ENCODE measurements at regions not wholly inside any gene's neighbourhood (a gene's known extent, or its start where the extent isn't known, plus 50 kb on each side); places are given as distances from the start of the nearest gene placed in this dataset.

GRCh38 chr5:61823781-61824180 is 482.2 kb upstream of the KIF2A start:
- DNase-seq (ENCODE audit: low read depth in 2 of 2) = no peak

DNA sequence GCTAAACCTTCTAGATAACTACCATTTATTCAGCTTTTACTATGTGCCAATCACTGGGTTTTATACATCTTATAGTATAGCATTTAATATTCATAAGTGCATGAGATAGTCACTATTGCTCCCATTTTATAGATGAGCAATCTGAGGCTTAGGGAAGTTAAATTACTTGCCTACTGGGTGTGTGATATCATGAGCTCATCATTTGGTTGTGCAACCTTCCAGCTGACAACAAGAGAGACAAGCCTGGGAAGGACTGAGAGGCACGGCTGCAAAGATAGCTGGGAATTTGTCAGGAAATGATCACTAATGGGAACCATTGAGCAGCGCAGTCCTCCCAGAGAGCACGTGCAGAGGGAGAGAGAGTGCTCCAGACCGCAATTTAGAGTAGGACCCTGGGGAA is 481.6 kb upstream of the KIF2A start:
- DNase-seq (ENCODE audit: low read depth in 2 of 2) = no peak

- no peak for DNase-seq (ENCODE audit: low read depth in 2 of 2)
Measured at GRCh38 chr5:61827445-61827975, 478.5 kb upstream of the KIF2A start.

GRCh38 chr5:61828856-61829255 is 477.1 kb upstream of the KIF2A start:
- DNase-seq (ENCODE audit: low read depth in 2 of 2) = no peak

GRCh38 chr5:61831736-61832135 is 474.3 kb upstream of the KIF2A start:
- DNase-seq (ENCODE audit: low read depth in 2 of 2) = no peak

GRCh38 chr5:61837788-61838187 is 468.2 kb upstream of the KIF2A start:
- DNase-seq (ENCODE audit: low read depth in 2 of 2) = no peak

- no peak for DNase-seq (ENCODE audit: low read depth in 2 of 2)
Measured at GRCh38 chr5:61840361-61840760, 465.6 kb upstream of the KIF2A start.

GRCh38 chr5:61842840-61843239 is 463.2 kb upstream of the KIF2A start:
- DNase-seq (ENCODE audit: low read depth in 2 of 2) = no peak

DNA sequence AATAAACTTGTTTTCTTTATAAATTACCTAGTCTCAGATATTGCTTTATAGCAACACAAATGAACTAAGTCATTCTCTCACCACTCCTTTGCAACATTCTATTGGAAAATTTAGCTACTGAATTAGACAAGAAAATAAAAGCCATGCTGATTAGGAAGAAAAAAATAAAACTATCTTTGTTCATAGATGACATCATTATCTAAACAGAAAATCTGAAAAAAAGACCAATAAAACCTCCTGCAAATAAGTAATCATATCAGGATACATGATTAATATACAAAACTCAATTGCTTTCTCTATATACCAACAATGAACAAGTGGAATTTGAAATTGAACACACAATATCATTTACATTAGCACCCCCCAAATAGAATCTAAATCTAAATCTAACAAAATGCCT is 455.3 kb upstream of the KIF2A start:
- no peak for DNase-seq (ENCODE audit: low read depth in 2 of 2)

DNA sequence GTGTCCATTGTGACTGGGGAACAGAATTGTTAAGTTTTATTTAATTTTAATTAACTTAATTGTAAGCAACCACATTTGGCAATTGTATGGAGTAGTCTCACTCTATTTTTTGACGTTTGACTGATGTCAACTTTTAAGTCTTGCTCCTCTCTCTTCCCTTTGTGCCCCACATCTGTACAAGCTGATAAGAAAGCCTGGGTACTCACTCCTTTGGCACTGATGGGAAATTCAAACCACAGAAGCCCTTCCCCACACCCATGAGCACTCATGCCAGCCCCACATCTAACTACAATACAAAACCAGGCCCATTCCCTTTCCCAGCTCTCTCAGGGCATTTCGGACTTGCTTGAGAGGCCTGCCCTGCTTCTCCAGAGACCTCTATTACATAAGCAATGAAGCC is 451.5 kb upstream of the KIF2A start:
- no peak for DNase-seq (ENCODE audit: low read depth in 2 of 2)

GRCh38 chr5:61860978-61861377 is 445.0 kb upstream of the KIF2A start:
- DNase-seq (ENCODE audit: low read depth in 2 of 2) = no peak

GRCh38 chr5:61866930-61867329 is 439.1 kb upstream of the KIF2A start:
- peak in 1 of 2 donors; percentile 23 for DNase-seq (ENCODE audit: low read depth in 2 of 2)

- DNase-seq (ENCODE audit: low read depth in 2 of 2) = no peak
Measured at GRCh38 chr5:61869333-61869732, 436.7 kb upstream of the KIF2A start.

GRCh38 chr5:61878471-61878870 is 427.5 kb upstream of the KIF2A start:
- DNase-seq (ENCODE audit: low read depth in 2 of 2) = no peak

GRCh38 chr5:61881821-61882487 is 424.1 kb upstream of the KIF2A start:
- DNase-seq (ENCODE audit: low read depth in 2 of 2) = peak; percentile 11 to 22

DNA sequence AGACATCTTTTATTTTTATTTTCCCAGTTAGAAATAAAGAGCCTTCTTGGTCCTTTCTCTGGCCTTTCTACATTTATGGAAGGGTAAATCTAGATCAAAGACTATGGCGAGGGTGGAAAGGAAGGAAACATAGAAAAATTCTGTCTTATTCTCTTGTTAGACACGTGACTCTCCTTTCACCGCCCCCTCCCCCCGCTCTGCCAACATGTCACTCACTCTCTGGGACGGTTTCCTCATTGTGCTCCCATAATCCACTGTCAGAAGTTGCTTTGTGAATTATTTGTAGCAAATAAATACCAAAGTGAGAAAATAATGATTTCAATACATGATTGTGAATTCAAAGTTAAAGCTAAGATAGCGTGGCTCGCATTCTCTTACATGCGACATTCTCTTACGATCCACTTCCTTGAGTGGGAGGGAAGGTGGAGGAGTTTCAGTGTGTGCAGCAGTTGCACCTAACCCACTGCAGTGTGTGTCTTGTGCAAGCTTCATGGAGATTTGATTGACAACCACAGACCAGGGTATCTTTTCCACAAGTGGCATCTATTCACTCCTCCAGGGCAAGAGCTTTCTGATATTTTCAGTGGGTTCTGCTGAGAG is 423.0 kb upstream of the KIF2A start:
- DNase-seq (ENCODE audit: low read depth in 2 of 2) = no peak

DNA sequence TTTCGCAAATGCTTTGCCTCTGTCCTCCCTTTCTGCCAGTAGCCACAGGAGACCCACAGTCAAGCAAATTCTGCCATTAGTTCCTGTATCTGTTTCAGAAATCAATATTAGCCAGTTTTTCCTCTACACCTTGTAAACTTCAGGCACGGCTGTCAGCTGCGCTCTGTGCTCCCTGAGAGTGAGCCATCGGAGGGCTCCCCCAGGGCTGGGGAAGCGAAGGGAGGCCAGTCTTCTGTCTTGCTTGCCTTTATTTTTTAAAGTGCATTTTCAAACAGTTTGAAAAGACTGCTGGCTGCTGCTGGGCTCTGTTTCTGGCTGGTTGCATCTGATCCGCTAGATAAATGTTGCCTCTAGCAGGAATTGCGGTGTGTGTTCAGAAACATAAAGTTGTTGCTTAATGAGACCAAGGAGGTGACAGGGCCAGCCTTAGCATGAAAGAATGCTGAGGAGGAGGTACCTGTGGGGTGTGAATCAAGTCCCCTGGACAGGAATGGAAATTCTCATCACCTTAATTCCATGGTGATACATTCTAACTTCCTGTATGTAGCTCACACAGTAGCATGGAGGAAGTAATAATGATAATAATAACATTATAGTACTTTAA is 421.7 kb upstream of the KIF2A start:
- no peak for DNase-seq (ENCODE audit: low read depth in 2 of 2)

- DNase-seq (ENCODE audit: low read depth in 2 of 2) = no peak
Measured at GRCh38 chr5:61886214-61886613, 419.8 kb upstream of the KIF2A start.

- DNase-seq (ENCODE audit: low read depth in 2 of 2) = no peak
Measured at GRCh38 chr5:61887271-61887670, 418.7 kb upstream of the KIF2A start.

DNA sequence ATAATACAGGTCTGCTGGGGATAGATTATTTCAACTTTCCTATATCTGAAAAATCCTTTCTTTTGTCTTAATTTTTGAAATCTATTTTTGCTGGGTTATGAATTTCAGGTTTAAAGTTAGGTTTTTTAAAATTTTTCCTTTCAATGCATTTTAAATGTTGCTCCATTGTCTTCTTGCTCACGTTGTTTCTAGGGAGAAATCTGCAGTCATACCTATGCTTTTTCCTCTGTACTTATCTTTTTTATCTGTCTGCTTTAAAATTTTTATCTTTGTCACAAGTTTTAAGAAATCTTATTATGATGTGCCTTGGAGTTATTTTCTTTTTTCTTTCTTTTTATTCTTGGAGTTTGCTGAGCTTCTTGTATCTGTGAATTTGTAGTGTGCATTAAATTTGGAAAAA is 412.0 kb upstream of the KIF2A start:
- no peak for DNase-seq (ENCODE audit: low read depth in 2 of 2)

GRCh38 chr5:61896811-61897210 is 409.2 kb upstream of the KIF2A start:
- DNase-seq (ENCODE audit: low read depth in 2 of 2) = no peak

DNA sequence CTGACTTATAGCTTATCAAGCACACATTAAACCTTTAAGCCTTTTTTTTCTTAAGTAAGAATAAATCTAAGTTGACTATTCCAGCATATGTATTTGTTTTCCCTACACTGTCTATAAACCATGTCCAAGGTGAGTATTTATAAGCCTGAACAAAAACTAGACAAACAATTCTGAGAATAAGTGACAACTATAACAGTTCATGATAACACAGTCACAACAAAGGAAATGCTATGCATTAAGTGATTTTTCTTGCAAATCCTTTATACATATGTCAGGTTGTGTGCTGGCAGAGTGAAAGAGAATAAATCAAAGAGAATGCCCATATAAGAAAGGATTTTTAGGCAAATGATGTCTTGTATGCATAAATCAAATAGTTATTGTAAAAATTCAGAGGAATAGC is 408.8 kb upstream of the KIF2A start:
- no peak for DNase-seq (ENCODE audit: low read depth in 2 of 2)

DNA sequence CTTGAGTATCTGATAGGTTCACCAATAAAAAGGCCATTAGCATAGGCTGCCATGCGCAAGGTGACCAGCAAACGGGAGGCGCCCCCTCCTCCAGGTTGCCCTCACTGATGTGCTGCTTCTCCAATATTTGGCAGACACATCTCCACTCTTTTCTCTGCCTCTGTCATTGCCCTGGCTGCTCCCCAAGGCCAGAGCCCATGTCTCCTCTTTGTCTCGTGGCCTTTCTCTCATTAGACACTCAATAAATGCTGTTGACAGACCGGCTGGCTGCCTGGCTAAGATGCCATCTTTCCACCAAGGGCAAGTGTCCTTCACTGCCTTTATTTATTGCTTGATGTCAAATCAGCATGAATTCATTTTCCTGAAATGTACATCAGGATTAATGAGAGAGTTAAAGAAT is 404.0 kb upstream of the KIF2A start:
- no peak for DNase-seq (ENCODE audit: low read depth in 2 of 2)
